ENCODE measurements at regions not wholly inside any gene's neighbourhood (a gene's known extent, or its start where the extent isn't known, plus 50 kb on each side); places are given as distances from the start of the nearest gene placed in this dataset.
"Not testable (repeated sequence)": the region's sequence is repeated elsewhere in the genome, so short reads cannot be mapped to it uniquely, and the experiment has no call there.

GRCh38 chr3:13245615-13245978 lies 172.4 kb upstream of the IQSEC1 start:
- DNase-seq = no peak

DNA sequence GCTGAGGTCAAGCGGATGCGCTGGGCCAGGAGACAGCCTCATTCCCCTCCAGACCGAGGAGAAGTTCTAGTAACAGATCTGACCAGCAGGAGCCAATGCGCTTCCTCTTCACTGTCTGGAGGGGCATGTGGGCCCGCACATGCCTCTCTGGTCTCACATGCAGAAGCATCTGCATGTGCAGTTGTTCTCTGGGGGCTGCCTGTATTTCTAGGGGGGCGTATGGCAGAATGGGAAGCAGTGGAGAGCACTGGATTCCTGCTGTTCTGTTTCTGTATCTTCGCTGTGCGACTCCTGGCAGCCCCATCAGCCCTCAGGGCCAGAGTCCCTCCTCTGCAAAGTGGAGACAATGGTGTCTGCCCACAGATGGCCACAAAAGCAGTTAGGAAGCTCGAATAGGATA lies 170.4 kb upstream of the IQSEC1 start:
- DNase-seq = no peak

DNA sequence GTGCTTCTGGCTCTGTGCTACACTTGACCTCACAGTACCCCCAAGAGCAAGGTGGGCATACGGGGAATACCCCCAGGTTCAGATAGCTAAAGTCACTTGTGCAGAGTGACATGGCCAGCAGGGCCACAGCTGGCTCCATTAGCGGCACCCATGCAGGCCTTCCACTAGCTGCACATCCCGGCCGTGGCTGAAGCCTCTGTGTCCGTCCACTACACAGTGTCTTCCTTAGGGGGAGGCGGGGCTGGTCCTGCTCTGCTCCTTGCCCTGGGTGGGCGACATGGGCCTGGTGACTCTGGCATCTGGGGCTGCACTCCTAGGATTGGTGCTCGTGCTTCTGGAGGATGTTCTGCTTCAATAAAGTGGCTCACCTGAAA lies 169.1 kb upstream of the IQSEC1 start:
- DNase-seq = no peak

DNA sequence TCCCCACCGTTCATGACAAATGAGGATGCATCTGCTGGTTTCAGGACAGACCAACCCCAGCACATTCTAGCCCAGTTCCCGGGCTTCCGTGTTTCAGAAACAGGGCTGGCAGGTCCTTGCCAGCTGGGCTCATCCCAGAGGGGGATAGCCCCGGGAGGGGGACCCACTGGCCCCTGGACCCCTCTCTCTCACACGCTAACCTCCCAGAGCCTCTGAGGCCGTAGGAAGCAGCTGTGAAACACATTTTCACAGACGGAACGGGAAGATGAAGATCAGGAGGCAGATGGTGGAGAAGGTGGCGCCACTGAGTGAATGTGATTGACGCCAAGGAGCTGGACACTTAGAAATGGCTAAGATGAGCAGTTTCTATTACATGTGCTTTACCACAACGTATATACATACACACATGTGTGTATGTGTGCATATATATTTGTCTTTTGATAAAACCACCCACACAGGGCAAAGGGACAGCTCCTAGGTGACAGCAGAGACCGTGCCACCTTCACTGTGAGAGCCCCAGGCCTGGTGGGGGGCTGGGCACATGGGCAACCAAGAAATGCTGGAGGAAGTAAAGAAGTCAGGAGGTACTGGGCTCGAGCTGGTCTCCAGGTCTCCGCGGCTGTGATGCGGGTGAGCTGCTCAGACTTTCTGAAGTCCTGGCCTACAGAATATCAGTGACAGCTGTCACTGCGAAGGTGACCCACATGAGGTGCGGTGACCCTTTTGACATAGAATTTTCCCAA lies 168.6 kb upstream of the IQSEC1 start:
- no peak for DNase-seq

- DNase-seq = no peak
Observed at GRCh38 chr3:13240928-13241618, 167.8 kb upstream of the IQSEC1 start.

DNA sequence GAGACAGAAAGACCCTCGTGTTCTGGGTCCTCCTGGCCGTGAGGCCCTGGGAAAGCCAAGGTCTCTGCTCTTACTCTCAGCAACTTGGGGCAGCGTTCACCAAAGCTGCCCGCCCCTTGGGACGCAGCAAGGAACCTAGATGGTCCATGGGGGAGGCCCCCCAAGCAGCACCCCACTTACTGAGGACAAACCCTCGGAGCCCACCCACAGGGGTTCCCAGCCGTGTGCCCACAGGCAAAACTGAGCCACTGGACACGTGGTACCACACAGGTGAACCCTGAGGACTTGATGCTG lies 166.2 kb upstream of the IQSEC1 start:
- DNase-seq = no peak

- no peak for DNase-seq
Observed at GRCh38 chr3:13238687-13239466, 165.6 kb upstream of the IQSEC1 start.

- DNase-seq = no peak
Observed at GRCh38 chr3:13237776-13238490, 164.7 kb upstream of the IQSEC1 start.

GRCh38 chr3:13236557-13237173 lies 163.4 kb upstream of the IQSEC1 start:
- DNase-seq = no peak

- peak; percentile 8 for DNase-seq
Observed at GRCh38 chr3:13235897-13236296, 162.7 kb upstream of the IQSEC1 start.

DNA sequence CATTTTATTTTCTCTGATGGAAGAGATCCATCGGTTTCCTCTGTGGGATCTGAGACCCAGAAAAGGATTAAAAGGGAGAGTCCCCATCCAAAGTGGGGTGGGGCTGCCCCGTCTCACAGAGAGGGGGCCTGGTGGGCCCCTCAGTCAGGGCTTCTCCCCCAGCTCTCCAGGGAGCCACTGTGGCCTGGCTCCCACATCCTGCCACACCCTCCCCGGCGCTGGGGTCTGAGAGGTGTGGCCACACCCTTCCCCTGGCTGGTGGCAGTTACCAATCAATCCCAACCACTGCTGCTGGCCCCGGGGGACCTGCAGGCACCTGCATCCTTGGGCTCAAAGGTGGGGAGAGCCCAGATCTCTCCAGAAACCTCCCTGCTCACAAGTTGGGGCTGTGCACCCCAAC lies 161.8 kb upstream of the IQSEC1 start:
- DNase-seq = peak; percentile 60

GRCh38 chr3:13234666-13235065 lies 161.4 kb upstream of the IQSEC1 start:
- DNase-seq = no peak

DNA sequence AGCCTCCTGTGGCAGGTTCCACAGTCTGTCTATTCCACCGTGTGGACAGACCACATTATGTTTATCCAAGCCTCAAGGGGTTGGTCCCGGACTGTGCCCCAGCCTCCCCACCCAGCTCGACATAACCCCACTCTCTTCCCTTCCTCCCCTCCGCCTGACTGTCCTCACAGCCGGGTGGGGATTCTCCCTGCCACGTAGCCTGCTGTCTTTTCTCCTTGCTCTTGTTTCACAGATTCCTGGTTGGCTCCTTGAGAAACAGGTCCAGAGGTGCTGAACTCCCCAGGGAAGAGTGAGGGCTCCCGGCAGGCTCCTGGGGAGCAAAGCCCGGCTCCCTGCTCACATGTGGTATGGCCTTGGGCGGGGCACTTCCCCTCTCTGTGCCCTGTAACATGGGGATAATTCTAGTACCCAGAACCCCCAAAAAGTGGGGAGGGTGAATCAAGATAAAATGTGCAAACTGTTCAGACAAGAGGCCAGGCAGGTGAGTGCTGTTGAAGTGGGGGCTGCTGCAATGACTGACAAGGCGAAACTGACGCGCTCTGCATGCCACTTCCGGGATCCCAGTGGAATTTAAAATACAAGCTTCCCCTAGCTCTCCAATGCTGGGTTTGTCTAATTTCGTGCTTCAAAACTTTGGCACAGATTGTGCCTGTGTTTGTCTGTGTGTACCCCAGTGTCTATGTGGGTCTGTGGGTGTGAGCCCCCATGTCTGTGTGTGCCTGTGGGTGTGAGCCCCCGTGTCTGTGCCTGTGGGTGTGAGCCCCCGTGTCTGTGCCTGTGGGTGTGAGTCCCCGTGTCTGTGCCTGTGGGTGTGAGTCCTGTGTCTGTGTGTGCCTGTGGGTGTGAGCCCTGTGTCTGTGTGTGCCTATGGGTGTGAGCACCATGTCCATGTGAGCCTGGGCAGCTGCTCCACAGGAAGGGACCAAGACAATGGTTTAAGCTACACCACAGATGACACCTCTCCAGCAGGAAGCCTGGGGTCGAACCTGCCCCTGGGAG lies 160.6 kb upstream of the IQSEC1 start:
- peak; percentile 25 for DNase-seq

GRCh38 chr3:13231781-13232666 lies 158.8 kb upstream of the IQSEC1 start:
- DNase-seq = no peak

GRCh38 chr3:13229273-13229949 lies 156.2 kb upstream of the IQSEC1 start:
- peak; percentile 54 for DNase-seq

GRCh38 chr3:13228584-13228983 lies 155.4 kb upstream of the IQSEC1 start:
- DNase-seq = no peak

GRCh38 chr3:13228169-13228568 lies 154.9 kb upstream of the IQSEC1 start:
- DNase-seq = not testable (repeated sequence)

GRCh38 chr3:13227315-13228165 lies 154.3 kb upstream of the IQSEC1 start:
- DNase-seq = no peak

- no peak for DNase-seq
Observed at GRCh38 chr3:13224967-13225366, 151.7 kb upstream of the IQSEC1 start.
